Endodermal cell (in vitro differentiated cells): ENCODE measurements at regions not wholly inside any gene's neighbourhood (a gene's known extent, or its start where the extent isn't known, plus 50 kb on each side); places are given as distances from the start of the nearest gene placed in this dataset.

Experiments used
- DNase-seq: peaks from one replicate; pipeline ENCODE4 v3.0.0-alpha.2; 2017
- H3K27ac ChIP-seq: 2 replicates; pipeline ENCODE4 v1.5.1; 2013; ENCODE audit warnings: mild to moderate bottlenecking, low read depth, low read length, moderate library complexity
- H3K27me3 ChIP-seq: 2 replicates; pipeline ENCODE4 v1.6.1; 2013; ENCODE audit warnings: mild to moderate bottlenecking, low read length, moderate library complexity; ENCODE audit not compliant: insufficient read depth, control insufficient read depth, poor library complexity, severe bottlenecking
- H3K36me3 ChIP-seq: 2 replicates; pipeline ENCODE4 v1.7.0; 2013; ENCODE audit warnings: mild to moderate bottlenecking, low read length, moderate library complexity; ENCODE audit not compliant: control insufficient read depth, insufficient read depth
- H3K4me1 ChIP-seq: one replicate; pipeline ENCODE4 v1.7.0; 2013; ENCODE audit warnings: low read length; ENCODE audit not compliant: control insufficient read depth, insufficient read depth
- H3K4me3 ChIP-seq: 2 replicates; pipeline ENCODE4 v1.5.1; 2013; ENCODE audit warnings: mild to moderate bottlenecking, low read length, moderate library complexity
- H3K9ac ChIP-seq: 2 replicates; pipeline ENCODE4 v1.6.1; 2013; ENCODE audit warnings: mild to moderate bottlenecking, low read length, moderate library complexity; ENCODE audit not compliant: poor library complexity, severe bottlenecking; ENCODE audit errors: extremely low read depth
- H3K9me3 ChIP-seq: 2 replicates; pipeline ENCODE4 v1.6.1; 2013; ENCODE audit warnings: mild to moderate bottlenecking, low read length, moderate library complexity; ENCODE audit not compliant: control insufficient read depth
- H3K27ac Mint-ChIP-seq: 2 replicates; pipeline ENCODE4 v1.8.0; 2020; ENCODE audit warnings: mixed read lengths
- H3K27me3 Mint-ChIP-seq: 2 replicates; pipeline ENCODE4 v1.8.0; 2021; ENCODE audit warnings: mild to moderate bottlenecking, mixed read lengths; ENCODE audit not compliant: insufficient read depth
- H3K36me3 Mint-ChIP-seq: 2 replicates; pipeline ENCODE4 v1.8.0; 2020; ENCODE audit warnings: low read depth, mixed read lengths
- H3K4me1 Mint-ChIP-seq: 2 replicates; pipeline ENCODE4 v1.8.0; 2020; ENCODE audit warnings: mixed read lengths
- H3K4me3 Mint-ChIP-seq: 2 replicates; pipeline ENCODE4 v1.8.0; 2020; ENCODE audit warnings: mild to moderate bottlenecking, moderate library complexity, mixed read lengths
- H3K9me3 Mint-ChIP-seq: 2 replicates; pipeline ENCODE4 v1.8.0; 2020; ENCODE audit warnings: mild to moderate bottlenecking, mixed read lengths
- WGBS, 2 experiments: methylation state at CpG; one replicate each; pipeline versions ENCODE4 v1.1.5 to v1.1.7; 2013; ENCODE audit warnings: missing lambda C conversion rate in 2 of 2, mixed read lengths in 1 of 2; ENCODE audit not compliant: insufficient coverage in 1 of 2, insufficient read length in 1 of 2; 5-methylcytosine and 5-hydroxymethylcytosine counted together
- TF ChIP-seq, protein P1 (sequence below): fragments of 200-600 bp; sonication (generic); conservative IDR thresholded peaks from 2 replicates; pipeline ENCODE4 v1.5.0; 2021; ENCODE audit warnings: antibody characterized with exemption, mild to moderate bottlenecking

DNA sequence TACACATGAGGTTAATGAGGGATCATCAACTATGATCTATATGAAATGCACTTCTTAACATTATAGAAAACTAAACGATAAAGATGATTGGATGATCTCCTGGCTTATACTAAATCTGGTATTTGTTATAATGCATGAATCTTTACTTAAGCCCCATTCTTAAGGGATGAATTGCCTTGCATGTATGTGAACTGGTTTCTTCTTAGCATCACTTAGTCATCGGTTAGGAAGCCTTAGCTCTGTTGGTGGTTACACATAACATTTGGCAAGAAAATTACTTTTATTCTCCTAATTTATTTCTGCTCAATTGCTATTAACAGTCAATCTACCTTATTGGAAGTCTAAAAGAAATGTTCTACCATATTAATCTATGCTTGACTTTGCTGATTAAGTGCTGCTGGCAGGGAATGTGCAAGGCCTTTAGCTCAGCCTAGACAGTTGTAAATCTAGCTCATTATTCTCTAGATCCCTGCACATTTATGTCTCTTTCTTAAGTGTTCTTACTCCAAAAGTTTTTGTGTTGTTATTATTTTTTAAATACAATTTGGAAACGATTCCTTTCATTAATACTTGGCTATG is 356.0 kb downstream of the ZPLD1 start:
- no peak overlapping the region for H3K4me3 Mint-ChIP-seq
- TF ChIP-seq, protein P1, sequence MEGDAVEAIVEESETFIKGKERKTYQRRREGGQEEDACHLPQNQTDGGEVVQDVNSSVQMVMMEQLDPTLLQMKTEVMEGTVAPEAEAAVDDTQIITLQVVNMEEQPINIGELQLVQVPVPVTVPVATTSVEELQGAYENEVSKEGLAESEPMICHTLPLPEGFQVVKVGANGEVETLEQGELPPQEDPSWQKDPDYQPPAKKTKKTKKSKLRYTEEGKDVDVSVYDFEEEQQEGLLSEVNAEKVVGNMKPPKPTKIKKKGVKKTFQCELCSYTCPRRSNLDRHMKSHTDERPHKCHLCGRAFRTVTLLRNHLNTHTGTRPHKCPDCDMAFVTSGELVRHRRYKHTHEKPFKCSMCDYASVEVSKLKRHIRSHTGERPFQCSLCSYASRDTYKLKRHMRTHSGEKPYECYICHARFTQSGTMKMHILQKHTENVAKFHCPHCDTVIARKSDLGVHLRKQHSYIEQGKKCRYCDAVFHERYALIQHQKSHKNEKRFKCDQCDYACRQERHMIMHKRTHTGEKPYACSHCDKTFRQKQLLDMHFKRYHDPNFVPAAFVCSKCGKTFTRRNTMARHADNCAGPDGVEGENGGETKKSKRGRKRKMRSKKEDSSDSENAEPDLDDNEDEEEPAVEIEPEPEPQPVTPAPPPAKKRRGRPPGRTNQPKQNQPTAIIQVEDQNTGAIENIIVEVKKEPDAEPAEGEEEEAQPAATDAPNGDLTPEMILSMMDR: no peak
- H3K9me3 Mint-ChIP-seq: no peaks in the 10 kb centered on the region
- H3K27ac ChIP-seq: no peak overlapping the region
- H3K4me3 ChIP-seq: no peak overlapping the region
- H3K4me1 ChIP-seq: no peaks in the 10 kb centered on the region
- DNase-seq: no peak
- peaks cover 15% of the 10 kb centered on the region for H3K4me1 Mint-ChIP-seq
- 100% methylated on average over 1 to 3 of the region's 3 CpGs for WGBS, 2 experiments
- H3K9ac ChIP-seq: no peak overlapping the region
- H3K27ac Mint-ChIP-seq: no peak overlapping the region
- H3K27me3 ChIP-seq: no peaks in the 10 kb centered on the region
- H3K36me3 Mint-ChIP-seq: no peaks in the 10 kb centered on the region
- H3K27me3 Mint-ChIP-seq: no peaks in the 10 kb centered on the region
- no peaks in the 10 kb centered on the region for H3K36me3 ChIP-seq
- no peaks in the 10 kb centered on the region for H3K9me3 ChIP-seq

DNA sequence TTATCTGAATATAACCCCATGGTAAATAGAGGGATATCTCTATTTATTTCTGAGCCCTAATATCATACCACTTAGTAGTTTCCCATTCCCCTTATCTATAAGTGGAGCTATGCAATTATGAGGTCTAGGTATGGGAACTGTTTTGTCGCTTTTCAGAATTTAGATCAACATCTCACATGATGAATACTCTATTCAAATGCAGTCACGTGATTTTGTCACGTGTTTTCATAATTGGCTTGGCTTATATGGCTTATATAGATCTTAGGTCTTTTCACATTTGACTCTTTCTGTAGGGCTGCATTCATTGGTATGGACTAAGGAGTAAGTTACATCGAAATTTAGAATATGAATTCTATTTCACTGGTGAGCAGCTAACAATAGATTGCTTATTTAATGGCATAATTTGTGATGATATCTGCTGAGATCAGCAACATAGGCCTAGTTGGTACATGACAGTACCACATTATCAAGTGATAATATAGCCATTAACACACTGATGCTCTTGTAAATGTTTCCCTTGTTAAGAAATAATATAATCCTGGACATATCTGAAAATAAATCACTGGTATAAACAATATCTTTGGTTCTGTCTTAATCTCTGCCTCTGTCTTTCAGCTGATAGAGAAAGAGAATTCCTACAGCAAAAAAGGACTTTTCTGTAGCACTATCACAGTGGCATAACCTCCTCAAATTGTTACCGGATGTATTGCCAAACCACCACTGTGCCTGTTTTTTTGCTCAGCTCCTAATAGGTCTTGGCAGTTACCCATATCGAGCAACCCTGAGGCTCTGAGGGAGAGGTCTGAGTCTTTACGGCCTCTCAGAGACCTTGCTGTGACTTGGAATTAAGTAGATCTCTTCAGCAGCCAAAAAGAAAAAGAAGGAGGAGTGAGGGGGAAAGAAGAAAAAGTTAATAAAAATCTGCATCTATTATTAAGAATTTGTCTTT is 357.1 kb downstream of the ZPLD1 start:
- no peak overlapping the region for H3K4me3 Mint-ChIP-seq
- Histone ChIP-seq H3K9ac (no peak overlapping the region), H3K4me3 (no peak overlapping the region), H3K36me3 (no peaks in the 10 kb centered on the region), H3K4me1 (no peaks in the 10 kb centered on the region), H3K27me3 (no peaks in the 10 kb centered on the region), H3K27ac (no peak overlapping the region), H3K9me3 (no peaks in the 10 kb centered on the region)
- H3K9me3 Mint-ChIP-seq: no peaks in the 10 kb centered on the region
- WGBS, 2 experiments: 75 to 81% methylated on average over 5 to 7 of the region's 7 CpGs
- DNase-seq: no peak
- H3K36me3 Mint-ChIP-seq: no peaks in the 10 kb centered on the region
- H3K27me3 Mint-ChIP-seq: no peaks in the 10 kb centered on the region
- TF ChIP-seq, protein P1: no peak
- H3K4me1 Mint-ChIP-seq: peaks cover 15% of the 10 kb centered on the region
- no peak overlapping the region for H3K27ac Mint-ChIP-seq

DNA sequence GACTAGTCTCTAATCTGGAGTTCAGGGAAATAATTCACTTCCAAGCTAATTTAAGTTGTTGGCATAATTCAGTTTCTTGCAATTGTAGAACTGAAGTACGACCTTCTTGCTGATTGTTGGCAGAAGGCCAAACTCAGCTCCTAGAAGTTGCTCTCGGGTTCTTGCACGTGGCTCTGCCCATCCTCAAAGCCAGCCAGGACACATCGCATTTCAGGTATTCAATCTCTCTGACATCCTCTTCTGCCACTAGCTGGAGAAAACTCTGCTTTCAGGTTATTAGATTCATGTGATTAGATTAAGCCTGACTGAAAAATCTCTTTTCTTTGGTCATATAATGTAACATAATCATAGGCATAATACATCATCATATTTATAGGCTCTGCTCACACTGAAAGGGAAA is 362.0 kb downstream of the ZPLD1 start:
- Histone ChIP-seq H3K9me3 (no peaks in the 10 kb centered on the region), H3K9ac (no peak overlapping the region), H3K27ac (no peak overlapping the region), H3K4me3 (no peak overlapping the region), H3K36me3 (no peaks in the 10 kb centered on the region), H3K4me1 (no peaks in the 10 kb centered on the region), H3K27me3 (no peaks in the 10 kb centered on the region)
- WGBS, 2 experiments: 91 to 92% methylated on average over 4 of the region's 4 CpGs
- TF ChIP-seq, protein P1: no peak
- DNase-seq: no peak
- Mint-ChIP-seq H3K36me3 (no peaks in the 10 kb centered on the region), H3K9me3 (no peaks in the 10 kb centered on the region), H3K27me3 (no peaks in the 10 kb centered on the region), H3K27ac (no peak overlapping the region), H3K4me3 (no peak overlapping the region), H3K4me1 (peaks cover 11% of the 10 kb centered on the region)
